Activated CD4-positive, alpha-beta T cell treated with anti-CD3 and anti-CD28 coated beads, Interleukin-2, amount 50 U/mL, for 4 hours (primary cell): ENCODE measurements at regions not wholly inside any gene's neighbourhood (a gene's known extent, or its start where the extent isn't known, plus 50 kb on each side); places are given as distances from the start of the nearest gene placed in this dataset.
"Not testable (repeated sequence)": the region's sequence is repeated elsewhere in the genome, so short reads cannot be mapped to it uniquely, and the experiment has no call there.

ENCODE experiments used
- DNase-seq, 2 experiments: peaks; one replicate each; pipeline ENCODE4 v3.0.0-alpha.2; 2020

DNA sequence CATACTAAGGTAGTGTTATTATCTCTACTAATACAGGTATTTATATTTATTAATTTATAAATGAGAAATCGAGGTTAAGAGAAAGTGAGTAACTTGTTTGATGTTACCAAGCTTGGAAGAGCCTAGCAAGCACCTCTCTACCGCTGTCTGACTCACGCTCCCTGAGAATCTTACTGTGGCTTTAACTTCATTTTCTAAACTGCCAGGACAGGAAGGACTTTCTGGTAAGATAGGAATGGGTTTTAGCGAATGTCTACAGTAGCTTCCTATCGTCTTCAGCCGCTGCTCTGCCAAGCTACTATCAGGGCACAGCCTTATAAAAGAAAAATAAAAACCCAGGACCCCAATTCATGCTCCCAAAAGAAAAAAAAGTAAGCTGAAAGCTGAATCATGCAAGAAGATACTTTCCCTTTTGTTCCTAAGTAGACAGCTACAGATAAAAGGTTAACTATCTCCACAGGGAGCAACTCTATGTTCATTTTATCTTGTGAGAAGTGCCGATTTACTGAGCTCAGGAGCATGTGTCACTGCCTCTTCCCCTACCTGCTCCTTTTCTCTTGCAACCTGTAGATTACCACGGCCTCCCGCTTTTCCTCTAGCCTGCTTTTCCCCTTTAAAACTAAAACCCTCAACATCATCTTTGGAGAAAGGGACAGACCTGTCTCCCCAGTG is 60.2 kb downstream of the THNSL1 start:
- no peak for DNase-seq

DNA sequence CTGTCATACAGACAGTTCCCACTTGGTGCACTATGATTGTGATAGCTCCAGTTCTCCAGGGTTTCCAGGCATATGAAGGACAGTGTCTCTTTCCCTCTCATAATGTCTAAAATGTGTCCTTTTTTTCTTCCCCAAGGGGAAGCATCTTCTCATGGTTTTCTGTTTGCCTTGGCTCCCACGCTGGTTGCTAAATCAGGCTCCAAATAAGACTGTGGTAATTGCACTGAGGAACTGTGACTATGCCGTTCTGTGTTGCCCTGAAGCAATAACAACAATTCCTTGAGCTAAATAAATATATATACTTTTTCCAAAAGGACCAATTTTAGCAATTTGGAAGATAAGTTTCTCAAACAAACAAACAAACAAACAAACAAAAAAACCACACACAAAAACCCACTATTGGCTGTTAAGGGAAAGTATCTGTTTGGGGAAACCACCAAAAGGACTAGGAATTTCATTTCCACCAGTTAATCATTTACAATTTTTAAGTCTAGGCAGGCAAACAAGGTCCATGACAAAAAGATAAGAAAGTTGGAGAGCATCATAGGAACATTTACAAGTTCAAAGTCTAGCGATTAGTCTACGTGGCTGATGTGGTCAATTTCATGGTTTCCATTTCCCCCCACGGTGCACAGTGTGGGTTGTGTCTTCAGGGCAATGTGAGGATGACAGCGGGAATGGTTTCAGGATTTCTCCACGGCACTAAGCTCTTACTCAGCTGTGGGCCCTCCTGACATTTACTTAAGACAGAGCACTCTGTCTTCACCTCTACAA is 62.4 kb downstream of the THNSL1 start:
- DNase-seq, result no peak

DNA sequence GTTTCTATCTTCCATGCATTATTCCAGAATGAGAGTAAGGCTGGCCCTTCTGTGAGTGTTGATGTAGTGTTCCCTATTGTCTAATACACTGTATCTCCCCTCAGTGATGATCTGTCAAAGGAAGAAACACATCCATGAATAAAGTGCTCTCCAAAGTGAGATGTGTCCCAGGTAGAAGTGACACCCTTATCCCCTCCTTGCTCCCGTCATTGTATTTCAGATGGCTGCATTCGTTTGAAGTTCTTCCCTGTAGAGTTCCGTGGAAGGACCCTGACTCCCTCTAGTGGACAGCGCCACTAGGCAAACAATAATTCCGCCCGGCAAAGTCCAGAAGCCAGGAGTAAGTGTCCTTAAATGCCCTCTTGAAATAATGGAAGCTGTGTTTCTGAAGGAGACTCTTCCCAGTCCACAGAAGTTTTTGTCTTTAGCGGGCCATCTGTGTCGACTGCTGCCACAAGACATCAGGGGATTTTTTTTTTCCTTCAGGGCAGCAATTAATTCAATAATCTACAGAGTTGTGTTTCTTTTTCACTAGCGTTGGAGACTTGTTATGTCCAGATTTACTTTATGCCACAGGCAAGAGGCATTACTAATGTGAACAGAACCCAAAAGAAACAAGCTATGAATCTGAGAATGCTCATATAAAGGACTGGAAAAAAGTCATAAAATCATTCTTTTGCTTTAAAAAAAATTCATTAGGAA is 64.6 kb downstream of the THNSL1 start:
- DNase-seq, result peak; percentile 48 to 57

DNA sequence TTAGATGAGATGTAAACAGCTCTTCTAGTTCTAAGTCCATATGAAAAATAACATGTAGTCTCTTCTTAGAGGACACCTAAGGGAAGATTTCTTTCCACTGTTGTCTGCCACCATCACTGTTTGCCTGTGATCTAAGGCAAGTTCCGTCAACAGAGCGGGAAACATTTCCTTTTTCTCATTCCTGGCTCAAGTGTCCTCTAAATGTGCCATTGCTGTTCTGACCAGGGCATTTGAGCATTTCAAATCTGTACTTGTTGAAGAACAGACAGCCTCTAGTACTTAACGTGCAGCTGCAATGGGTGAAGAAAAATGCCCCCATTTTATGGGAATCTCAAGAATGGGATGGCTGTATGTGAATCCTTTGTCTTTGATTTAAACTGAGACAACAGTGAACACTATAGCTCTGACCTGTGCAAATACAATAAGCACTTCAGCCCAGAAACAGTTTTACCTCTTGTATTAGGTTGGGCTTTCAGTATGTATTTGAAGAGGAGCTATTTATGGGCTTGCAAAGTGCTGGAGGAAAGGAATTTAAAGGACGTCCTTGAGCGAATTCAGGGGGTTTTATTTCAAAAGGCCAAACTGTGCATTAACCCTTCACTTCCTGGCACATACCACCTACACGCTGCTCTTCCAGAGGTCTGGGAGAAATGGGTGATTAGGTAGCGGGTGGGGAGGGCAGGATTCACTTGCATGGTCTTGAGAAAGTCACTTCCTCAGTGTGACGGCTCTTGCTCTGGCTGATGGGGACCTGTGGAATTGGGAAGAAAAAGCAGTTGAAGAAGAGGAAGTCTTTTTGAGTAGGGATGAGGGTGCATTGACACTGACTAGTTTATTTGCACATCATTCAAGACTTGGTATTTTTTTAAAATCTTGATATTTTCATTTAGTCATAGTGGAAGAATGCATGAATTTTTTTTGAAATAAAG is 66.1 kb downstream of the THNSL1 start:
- DNase-seq, result no peak

GRCh38 chr10:25083546-25084111 is 67.2 kb downstream of the THNSL1 start:
- DNase-seq, result no peak

GRCh38 chr10:25084447-25084846 is 68.0 kb downstream of the THNSL1 start:
- no peak for DNase-seq

DNA sequence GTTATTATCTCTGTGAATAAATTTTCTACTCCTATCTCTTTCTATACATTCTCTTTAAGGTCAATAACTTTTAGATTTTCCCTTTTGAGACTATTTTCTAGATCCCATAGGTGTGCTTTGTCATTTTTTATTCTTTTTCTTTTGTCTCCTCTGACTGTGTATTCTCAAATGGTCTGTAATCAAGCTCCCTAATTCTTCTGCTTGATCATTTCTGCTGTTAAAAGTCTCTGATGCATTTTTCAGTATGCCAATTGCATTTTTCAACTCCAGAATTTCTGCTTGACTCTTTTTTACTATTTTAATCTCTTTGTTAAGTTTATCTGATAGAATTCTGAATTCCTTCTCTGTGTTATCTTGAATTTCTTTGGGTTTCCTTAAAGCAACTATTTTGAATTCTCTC is 78.2 kb downstream of the THNSL1 start:
- no peak for DNase-seq

DNA sequence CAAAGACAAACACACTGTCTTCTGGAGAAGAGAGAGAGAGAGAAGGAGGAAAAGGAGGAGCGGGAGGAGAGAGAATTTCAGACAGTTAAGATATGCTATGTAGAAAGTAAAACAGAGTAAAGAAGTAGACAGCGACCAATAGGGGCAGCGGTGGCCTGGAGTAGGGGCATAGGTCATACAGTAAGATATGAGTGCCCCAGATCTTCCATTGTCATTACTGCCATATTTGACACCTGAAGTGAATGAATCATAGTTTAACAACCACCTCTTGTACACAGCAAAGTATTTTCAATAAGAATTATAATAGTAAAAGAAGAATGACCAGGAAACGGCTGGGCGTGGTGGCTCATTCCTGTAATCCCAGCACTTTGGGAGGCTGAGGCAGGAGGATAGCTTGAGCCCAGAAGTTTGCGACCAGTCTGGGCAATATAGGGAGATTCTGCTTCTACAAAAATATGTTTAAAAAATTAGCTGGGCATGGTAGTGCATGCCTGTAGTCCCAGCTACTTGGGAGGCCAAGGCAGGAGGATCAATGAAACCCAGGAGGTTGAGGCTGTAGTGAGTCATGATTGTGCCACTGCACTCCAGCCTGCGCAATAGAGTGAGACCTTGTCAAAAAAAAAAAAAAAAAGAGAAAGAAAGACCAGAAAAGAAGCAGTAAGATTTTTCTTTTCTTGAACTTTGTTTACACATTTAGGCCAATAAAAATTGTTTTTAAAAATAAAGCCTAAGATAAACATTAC is 77.0 kb upstream of the GPR158 start:
- no peak for DNase-seq

DNA sequence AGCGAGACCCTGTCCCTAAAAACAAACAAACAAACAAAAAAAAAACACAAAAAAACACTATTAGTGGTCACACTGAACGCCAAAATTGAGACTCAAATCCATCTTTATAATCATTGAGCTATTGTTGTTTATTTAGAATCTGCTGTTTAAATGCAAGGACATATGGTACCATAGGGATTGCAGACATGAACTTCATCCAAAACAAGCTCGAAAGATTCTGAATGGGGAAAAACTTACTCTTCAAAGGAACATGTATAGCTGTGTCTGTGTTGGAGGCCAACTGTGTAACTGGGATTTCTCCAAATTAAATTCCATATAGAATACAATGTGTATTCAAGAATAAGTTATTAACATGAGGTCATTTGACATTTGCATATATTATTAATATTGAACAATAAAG is 74.7 kb upstream of the GPR158 start:
- no peak for DNase-seq

- no peak for DNase-seq
Observed at GRCh38 chr10:25101461-25102146, 73.2 kb upstream of the GPR158 start.

DNA sequence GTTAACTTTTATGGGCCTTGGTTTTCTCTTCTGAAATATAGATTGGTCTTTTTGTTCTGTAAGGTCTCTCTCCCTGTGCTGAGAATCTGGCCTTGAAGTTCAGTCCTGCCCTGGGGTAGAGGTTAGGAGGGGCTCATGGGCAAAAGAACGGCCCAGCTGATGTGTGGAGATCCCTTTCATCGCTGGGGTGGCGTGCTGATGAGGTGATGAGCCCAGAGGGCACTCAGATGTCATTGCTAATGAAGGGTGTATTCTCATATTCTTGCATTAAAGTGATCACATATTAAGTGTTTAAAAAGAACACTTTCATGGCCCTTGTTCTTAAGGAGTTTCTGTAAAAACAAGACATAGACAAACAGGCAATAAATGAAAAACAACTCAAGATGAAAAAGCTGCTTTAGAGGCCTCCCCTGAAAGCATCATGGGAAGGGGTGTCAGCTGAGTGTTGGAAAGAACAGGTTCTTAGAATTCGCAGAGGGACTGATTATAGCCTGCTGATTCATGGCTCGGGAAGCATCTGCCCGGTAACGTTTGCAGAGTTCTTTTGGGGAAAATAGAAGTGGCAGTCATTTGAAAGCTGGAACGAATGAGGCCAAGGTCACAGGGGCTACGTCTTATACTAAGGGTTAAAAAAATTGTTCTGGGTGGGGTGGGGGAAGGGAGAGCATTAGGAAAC is 72.5 kb upstream of the GPR158 start:
- DNase-seq, result no peak

- no peak for DNase-seq
Observed at GRCh38 chr10:25103703-25104102, 71.1 kb upstream of the GPR158 start.

DNA sequence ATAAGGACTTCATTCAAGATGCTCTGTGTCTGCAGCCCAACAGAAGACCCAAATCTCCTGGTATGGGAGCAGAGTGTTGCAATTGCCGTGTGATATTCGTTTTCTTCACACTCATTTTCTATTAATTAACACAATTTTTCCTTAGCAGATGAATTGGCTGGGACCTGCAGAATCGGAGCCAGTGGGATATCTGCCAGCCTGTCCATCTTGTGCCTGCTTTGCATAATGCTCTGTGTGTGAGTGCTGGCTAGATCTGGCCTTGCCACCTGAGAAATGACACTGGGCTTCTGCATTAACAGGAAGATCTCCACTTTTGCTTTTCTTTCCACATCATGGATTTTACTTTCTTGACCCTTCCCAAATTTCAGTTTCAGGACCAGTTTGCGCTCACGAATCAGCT is 70.4 kb upstream of the GPR158 start:
- no peak for DNase-seq

GRCh38 chr10:25105262-25105661 is 69.5 kb upstream of the GPR158 start:
- no peak for DNase-seq

- no peak for DNase-seq
Observed at GRCh38 chr10:25105743-25106260, 69.0 kb upstream of the GPR158 start.

GRCh38 chr10:25107756-25108155 is 67.0 kb upstream of the GPR158 start:
- DNase-seq, result no peak

GRCh38 chr10:25109896-25110295 is 64.9 kb upstream of the GPR158 start:
- DNase-seq, result not testable (repeated sequence)

DNA sequence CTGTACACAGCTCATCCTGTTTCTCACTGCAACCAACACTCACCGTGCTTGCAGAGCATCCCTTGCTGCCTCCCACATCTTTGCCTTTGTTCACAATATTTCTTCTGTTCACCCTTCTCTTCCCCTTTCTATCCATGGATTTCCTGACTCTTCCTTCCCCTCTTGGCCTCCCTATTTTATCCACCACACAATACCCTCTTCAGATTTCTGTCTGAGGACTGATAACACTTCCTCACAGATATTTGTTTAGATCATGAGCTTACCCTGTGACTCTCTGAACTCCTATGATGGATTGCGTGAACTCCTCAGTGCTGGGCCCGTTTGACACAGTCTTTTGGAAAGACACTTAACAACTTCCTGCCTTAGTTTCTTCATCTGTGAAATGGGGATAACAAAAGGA is 62.8 kb upstream of the GPR158 start:
- DNase-seq, result no peak

DNA sequence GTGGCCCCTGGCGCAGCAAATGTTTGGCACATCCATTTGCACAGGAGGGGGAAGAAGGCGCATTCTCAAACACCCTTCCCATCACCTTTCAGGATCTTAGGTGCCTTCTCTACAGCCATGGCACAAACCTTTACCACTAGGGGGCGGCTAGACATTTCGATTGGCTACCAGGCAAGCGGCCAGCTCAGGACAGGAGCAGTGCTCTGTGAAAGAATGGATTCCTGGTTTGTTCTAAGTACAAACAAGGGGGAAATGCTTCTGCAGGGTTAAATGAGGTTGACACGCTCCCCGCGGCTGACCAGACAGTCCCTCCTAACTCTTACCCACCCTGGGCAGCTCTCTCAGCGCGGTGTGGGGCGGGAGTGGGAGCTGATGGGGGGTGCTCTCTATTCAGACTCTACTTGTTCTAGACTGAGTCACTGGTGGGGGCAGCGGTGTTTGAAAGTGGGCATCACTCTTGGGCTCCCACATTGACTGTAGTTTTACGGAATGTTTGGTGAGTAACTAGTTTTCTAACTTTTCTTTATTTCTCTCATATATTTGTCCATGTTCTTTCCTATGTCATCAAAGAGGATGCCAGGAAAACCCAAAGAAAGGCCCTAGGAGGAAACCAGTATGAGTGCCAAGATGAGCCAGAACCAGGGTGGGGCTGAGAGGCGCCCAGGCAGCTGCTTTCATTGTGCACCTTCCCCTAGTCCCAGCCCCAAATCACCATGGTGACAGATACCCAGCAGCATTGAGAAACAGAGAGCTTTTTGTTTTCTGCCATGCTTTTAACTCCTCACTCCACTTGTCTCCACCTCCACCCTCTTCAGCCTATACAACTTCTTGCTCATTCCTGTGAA is 61.4 kb upstream of the GPR158 start:
- DNase-seq, result peak in 1 of 2 experiments; percentile 4
